ENCODE measurements at regions not wholly inside any gene's neighbourhood (a gene's known extent, or its start where the extent isn't known, plus 50 kb on each side); places are given as distances from the start of the nearest gene placed in this dataset.

- Histone ChIP-seq H3K4me1 (no peaks in the 10 kb centered on the region), H3K36me3 (no peaks in the 10 kb centered on the region), H3K27me3 (no peaks in the 10 kb centered on the region), H3K9me3 (no peaks in the 10 kb centered on the region), H3K27ac (no peak overlapping the region), H3K4me3 (no peak overlapping the region)
- no peak for DNase-seq (ENCODE audit: low spot score in 2 of 2)
- intact Hi-C loops (cut with DNase I): no loop called here
- TF ChIP-seq, protein P1, sequence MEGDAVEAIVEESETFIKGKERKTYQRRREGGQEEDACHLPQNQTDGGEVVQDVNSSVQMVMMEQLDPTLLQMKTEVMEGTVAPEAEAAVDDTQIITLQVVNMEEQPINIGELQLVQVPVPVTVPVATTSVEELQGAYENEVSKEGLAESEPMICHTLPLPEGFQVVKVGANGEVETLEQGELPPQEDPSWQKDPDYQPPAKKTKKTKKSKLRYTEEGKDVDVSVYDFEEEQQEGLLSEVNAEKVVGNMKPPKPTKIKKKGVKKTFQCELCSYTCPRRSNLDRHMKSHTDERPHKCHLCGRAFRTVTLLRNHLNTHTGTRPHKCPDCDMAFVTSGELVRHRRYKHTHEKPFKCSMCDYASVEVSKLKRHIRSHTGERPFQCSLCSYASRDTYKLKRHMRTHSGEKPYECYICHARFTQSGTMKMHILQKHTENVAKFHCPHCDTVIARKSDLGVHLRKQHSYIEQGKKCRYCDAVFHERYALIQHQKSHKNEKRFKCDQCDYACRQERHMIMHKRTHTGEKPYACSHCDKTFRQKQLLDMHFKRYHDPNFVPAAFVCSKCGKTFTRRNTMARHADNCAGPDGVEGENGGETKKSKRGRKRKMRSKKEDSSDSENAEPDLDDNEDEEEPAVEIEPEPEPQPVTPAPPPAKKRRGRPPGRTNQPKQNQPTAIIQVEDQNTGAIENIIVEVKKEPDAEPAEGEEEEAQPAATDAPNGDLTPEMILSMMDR (IDR thresholded peaks at IDR 0.05): no peak
Observed at GRCh38 chr6:147872002-147872401, 363.5 kb downstream of the SAMD5 start.

DNA sequence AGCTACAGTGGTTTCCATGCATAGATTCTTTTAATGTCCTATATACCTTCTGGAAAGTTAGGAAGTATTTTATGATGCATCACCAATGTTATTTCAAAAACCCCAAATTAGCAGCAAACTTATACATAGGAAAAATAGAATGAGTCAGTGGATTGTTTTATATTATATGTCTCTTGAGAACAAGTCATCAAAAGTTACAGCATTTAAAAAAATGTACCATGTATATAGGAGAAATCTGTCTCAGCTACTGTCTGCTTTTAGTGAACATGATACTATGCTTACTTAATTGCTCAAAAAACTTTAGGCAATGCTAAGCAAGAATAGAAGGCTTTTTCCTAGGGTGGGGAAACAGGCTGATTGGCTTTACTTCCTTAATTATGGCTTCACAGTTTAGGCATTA is 365.3 kb downstream of the SAMD5 start:
- intact Hi-C loops (cut with DNase I): no loop called here
- H3K27ac ChIP-seq: no peak overlapping the region
- no peaks in the 10 kb centered on the region for H3K27me3 ChIP-seq
- no peaks in the 10 kb centered on the region for H3K4me1 ChIP-seq
- no peak for DNase-seq (ENCODE audit: low spot score in 2 of 2)
- TF ChIP-seq, protein P1 (IDR thresholded peaks at IDR 0.05): no peak
- H3K9me3 ChIP-seq: no peaks in the 10 kb centered on the region
- H3K4me3 ChIP-seq: no peak overlapping the region
- H3K36me3 ChIP-seq: no peaks in the 10 kb centered on the region

DNA sequence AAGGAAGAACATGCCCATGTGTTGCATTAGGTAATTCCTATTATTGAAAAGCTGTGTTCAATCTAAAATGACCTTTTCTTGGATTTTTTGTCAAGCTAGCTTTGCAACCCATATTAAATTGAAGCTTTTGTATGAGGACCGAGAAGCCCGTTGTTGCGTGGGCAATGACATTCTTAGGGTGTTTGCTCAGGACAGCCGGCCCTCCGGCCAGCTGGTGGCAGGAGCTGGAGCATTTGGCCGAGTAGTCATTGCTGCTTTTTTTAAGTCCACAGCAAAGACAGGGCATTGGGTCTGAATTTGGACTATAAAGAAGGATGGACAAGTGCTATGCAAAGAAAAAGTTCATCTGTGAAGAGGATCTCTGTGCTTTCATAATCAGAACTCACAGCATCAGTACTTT is 365.8 kb downstream of the SAMD5 start:
- TF ChIP-seq, protein P1 (IDR thresholded peaks at IDR 0.05): no peak
- no peak overlapping the region for H3K27ac ChIP-seq
- H3K4me1 ChIP-seq: no peaks in the 10 kb centered on the region
- intact Hi-C loops (cut with DNase I): no loop called here
- H3K36me3 ChIP-seq: no peaks in the 10 kb centered on the region
- no peak for DNase-seq (ENCODE audit: low spot score in 2 of 2)
- no peaks in the 10 kb centered on the region for H3K27me3 ChIP-seq
- no peaks in the 10 kb centered on the region for H3K9me3 ChIP-seq
- no peak overlapping the region for H3K4me3 ChIP-seq

GRCh38 chr6:147879031-147879580 is 370.6 kb downstream of the SAMD5 start:
- Histone ChIP-seq H3K36me3 (no peaks in the 10 kb centered on the region), H3K4me1 (no peaks in the 10 kb centered on the region), H3K27ac (no peak overlapping the region), H3K27me3 (no peaks in the 10 kb centered on the region), H3K4me3 (no peak overlapping the region), H3K9me3 (no peaks in the 10 kb centered on the region)
- intact Hi-C loops (cut with DNase I): no loop called here
- no peak for DNase-seq (ENCODE audit: low spot score in 2 of 2)
- TF ChIP-seq, protein P1 (IDR thresholded peaks at IDR 0.05): no peak

- no peaks in the 10 kb centered on the region for H3K4me1 ChIP-seq
- H3K27me3 ChIP-seq: no peaks in the 10 kb centered on the region
- intact Hi-C loops (cut with DNase I): no loop called here
- H3K27ac ChIP-seq: no peak overlapping the region
- no peaks in the 10 kb centered on the region for H3K9me3 ChIP-seq
- no peaks in the 10 kb centered on the region for H3K36me3 ChIP-seq
- H3K4me3 ChIP-seq: no peak overlapping the region
- no peak for DNase-seq (ENCODE audit: low spot score in 2 of 2)
- TF ChIP-seq, protein P1 (IDR thresholded peaks at IDR 0.05): no peak
Observed at GRCh38 chr6:147881432-147881831, 372.9 kb downstream of the SAMD5 start.

DNA sequence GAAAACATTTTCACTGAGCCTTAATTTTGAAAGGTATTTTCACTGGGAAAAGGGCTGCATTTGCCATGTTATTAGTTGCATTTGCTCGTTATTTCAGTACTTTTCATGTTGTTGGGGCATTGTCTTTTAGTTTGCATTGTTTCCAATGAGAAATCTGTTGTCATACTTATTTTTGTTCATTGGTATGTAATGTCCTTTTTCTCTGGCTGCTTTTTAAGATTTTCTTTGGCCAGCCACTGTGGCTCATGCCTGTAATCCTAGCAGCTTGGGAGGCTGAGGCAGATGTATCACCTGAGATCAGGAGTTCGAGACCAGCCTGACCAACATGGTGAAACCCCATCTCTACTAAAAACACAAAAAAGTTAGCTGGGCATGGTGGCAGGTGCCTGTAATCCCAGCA is 379.9 kb downstream of the SAMD5 start:
- Histone ChIP-seq H3K27ac (no peak overlapping the region), H3K36me3 (no peaks in the 10 kb centered on the region), H3K4me3 (no peak overlapping the region), H3K4me1 (no peaks in the 10 kb centered on the region), H3K27me3 (no peaks in the 10 kb centered on the region), H3K9me3 (no peaks in the 10 kb centered on the region)
- TF ChIP-seq, protein P1 (IDR thresholded peaks at IDR 0.05): no peak
- DNase-seq (ENCODE audit: low spot score in 2 of 2): no peak
- intact Hi-C loops (cut with DNase I): no loop called here

Data from ascending aorta (tissue), 2 donors.